ENCODE measurements at regions not wholly inside any gene's neighbourhood (a gene's known extent, or its start where the extent isn't known, plus 50 kb on each side); places are given as distances from the start of the nearest gene placed in this dataset.

- Histone ChIP-seq H3K9me3 (ENCODE audit: control insufficient read depth, insufficient read depth, low read depth, low read length) (no peaks in the 10 kb centered on the region), H3K27ac (ENCODE audit: extremely low read depth, low read depth, low read length) (no peak overlapping the region), H3K4me1 (ENCODE audit: control insufficient read depth, insufficient read depth, low read length) (no peaks in the 10 kb centered on the region), H3K4me3 (ENCODE audit: low read depth, low read length) (no peak overlapping the region), H3K36me3 (ENCODE audit: control insufficient read depth in 2 of 2, insufficient read depth in 1 of 2, low read length in 2 of 2) (no peaks in the 10 kb centered on the region)
- POLR2A ChIA-PET = no interaction called here
- CTCF ChIA-PET = no interaction called here
- TF ChIP-seq ZBTB48 (tag by site-specific recombination; IDR thresholded peaks at IDR 0.05) (no peak), HOXC10 (CRISPR knock-in tag; IDR thresholded peaks at IDR 0.05) (no peak), ZNF2 (tag by site-specific recombination; IDR thresholded peaks at IDR 0.05) (no peak), ZNF354C (tag by site-specific recombination; IDR thresholded peaks at IDR 0.05; ENCODE audit: borderline replicate concordance, low read depth) (no peak), ZNF214 (tag by site-specific recombination; IDR thresholded peaks at IDR 0.05; ENCODE audit: borderline replicate concordance) (no peak), ZBTB11 (tag by site-specific recombination; conservative IDR thresholded peaks at IDR 0.05; ENCODE audit: low read depth) (no peak)
These were observed 359.9 kb downstream of the CASP12 start for GRCh38 chr11:104538313-104538712.

GRCh38 chr11:104534278-104534677 lies 364.0 kb downstream of the CASP12 start:
- no peak overlapping the region for H3K27ac ChIP-seq (ENCODE audit: extremely low read depth, low read depth, low read length)
- H3K4me1 ChIP-seq (ENCODE audit: control insufficient read depth, insufficient read depth, low read length) = no peaks in the 10 kb centered on the region
- TF ChIP-seq BCL11B (tag by site-specific recombination; IDR thresholded peaks at IDR 0.05; ENCODE audit: low read depth) (no peak), ZNF37A (tag by site-specific recombination; IDR thresholded peaks at IDR 0.05) (no peak), ZNF558 (tag by site-specific recombination; IDR thresholded peaks at IDR 0.05) (no peak), MEIS1 (CRISPR knock-in tag; IDR thresholded peaks at IDR 0.05; ENCODE audit: borderline replicate concordance) (no peak), ZNF404 (tag by site-specific recombination; IDR thresholded peaks at IDR 0.05) (no peak), ZNF747 (tag by site-specific recombination; IDR thresholded peaks at IDR 0.05) (no peak), PRDM1 (tag by site-specific recombination; IDR thresholded peaks at IDR 0.05) (no peak), ZNF449 (tag by site-specific recombination; IDR thresholded peaks at IDR 0.05) (no peak)
- ChIA-PET CTCF (interaction anchor here (1.2 kb wide), 1 partner anchor 20 kb away, joined by 5 read pairs; no protein-coding TSS in a partner anchor), POLR2A (no interaction called here)
- H3K4me3 ChIP-seq (ENCODE audit: low read depth, low read length) = no peak overlapping the region
- no peaks in the 10 kb centered on the region for H3K36me3 ChIP-seq (ENCODE audit: control insufficient read depth in 2 of 2, insufficient read depth in 1 of 2, low read length in 2 of 2)
- H3K9me3 ChIP-seq (ENCODE audit: control insufficient read depth, insufficient read depth, low read depth, low read length) = no peaks in the 10 kb centered on the region

GRCh38 chr11:104531894-104532293 lies 366.4 kb downstream of the CASP12 start:
- H3K27ac ChIP-seq (ENCODE audit: extremely low read depth, low read depth, low read length) = no peak overlapping the region
- POLR2A ChIA-PET = no interaction called here
- TF ChIP-seq SALL2 (tag by site-specific recombination; IDR thresholded peaks at IDR 0.05; ENCODE audit: borderline replicate concordance) (no peak), ZNF529 (tag by site-specific recombination; IDR thresholded peaks at IDR 0.05; ENCODE audit: insufficient replicate concordance) (no peak), TCF7L2 (IDR thresholded peaks at IDR 0.05; ENCODE audit: borderline replicate concordance, low read depth, low read length) (no peak), ZNF670 (tag by site-specific recombination; IDR thresholded peaks at IDR 0.05; ENCODE audit: low read depth) (no peak), ZNF174 (tag by site-specific recombination; IDR thresholded peaks at IDR 0.05) (no peak), GLIS1 (tag by site-specific recombination; IDR thresholded peaks at IDR 0.05) (no peak), ZNF302 (tag by site-specific recombination; IDR thresholded peaks at IDR 0.05; ENCODE audit: low read depth) (no peak), ZNF37A (tag by site-specific recombination; IDR thresholded peaks at IDR 0.05) (no peak), ZNF362 (tag by site-specific recombination; IDR thresholded peaks at IDR 0.05) (no peak), KLF7 (tag by site-specific recombination; IDR thresholded peaks at IDR 0.05; ENCODE audit: borderline replicate concordance) (no peak), ZNF768 (tag by site-specific recombination; IDR thresholded peaks at IDR 0.05) (no peak)
- no peaks in the 10 kb centered on the region for H3K36me3 ChIP-seq (ENCODE audit: control insufficient read depth in 2 of 2, insufficient read depth in 1 of 2, low read length in 2 of 2)
- CTCF ChIA-PET = interaction anchor here (1.3 kb wide), 1 partner anchor 1331 kb away, joined by 4 read pairs; no protein-coding TSS in a partner anchor
- H3K9me3 ChIP-seq (ENCODE audit: control insufficient read depth, insufficient read depth, low read depth, low read length) = no peaks in the 10 kb centered on the region
- H3K4me3 ChIP-seq (ENCODE audit: low read depth, low read length) = no peak overlapping the region
- no peaks in the 10 kb centered on the region for H3K4me1 ChIP-seq (ENCODE audit: control insufficient read depth, insufficient read depth, low read length)

All from HEK293 (cell line).